HCT116 (cell line): ENCODE measurements at regions not wholly inside any gene's neighbourhood (a gene's known extent, or its start where the extent isn't known, plus 50 kb on each side); places are given as distances from the start of the nearest gene placed in this dataset.

Experiments used
- ELF1 ChIP-seq: IDR thresholded peaks from 2 replicates; pipeline ENCODE4 v1.6.1; 2012; ENCODE audit warnings: low read depth, borderline replicate concordance
- EZH2 ChIP-seq: fragments of 200-600 bp; sonication (generic); IDR thresholded peaks from 2 replicates; pipeline ENCODE4 v1.6.1; 2017; ENCODE audit warnings: antibody characterized with exemption, mixed run types
- EZH2phosphoT487 ChIP-seq: fragments of 200-600 bp; IDR thresholded peaks from 2 replicates; pipeline ENCODE4 v1.6.1; 2018; ENCODE audit warnings: antibody characterized with exemption, borderline replicate concordance
- MAX ChIP-seq: IDR thresholded peaks from 2 replicates; pipeline ENCODE4 v1.6.1; 2012
- POLR2A ChIP-seq: IDR thresholded peaks from 2 replicates; pipeline ENCODE4 v1.7.0; 2011; ENCODE audit warnings: borderline replicate concordance; ENCODE audit not compliant: insufficient read depth, insufficient read length; ENCODE audit errors: extremely low read depth
- REST ChIP-seq: IDR thresholded peaks from 2 replicates; pipeline ENCODE4 v1.6.1; 2012; ENCODE audit warnings: low read depth
- SIN3A ChIP-seq: IDR thresholded peaks from 2 replicates; pipeline ENCODE4 v1.6.1; 2012; ENCODE audit warnings: low read depth
- YY1 ChIP-seq: IDR thresholded peaks from 2 replicates; pipeline ENCODE4 v1.6.1; 2011; ENCODE audit warnings: low read length, low read depth, moderate library complexity, mild to moderate bottlenecking; ENCODE audit not compliant: insufficient replicate concordance; ENCODE audit errors: extremely low read depth
- ZBTB33 ChIP-seq: IDR thresholded peaks from 2 replicates; pipeline ENCODE4 v1.6.1; 2011; ENCODE audit warnings: mild to moderate bottlenecking, low read length, moderate library complexity; ENCODE audit not compliant: insufficient replicate concordance; ENCODE audit errors: extremely low read depth
- TF ChIP-seq, protein P1 (sequence below), 3 experiments: fragments of 200-600 bp in 1 of 3; sonication (generic) in 1 of 3; IDR thresholded peaks in 2 of 3; conservative IDR thresholded peaks in 1 of 3; 2 replicates each; pipeline ENCODE4 v1.5.1; 2012 to 2017; ENCODE audit warnings: low read depth in 2 of 3, low read length in 2 of 3, antibody characterized with exemption in 1 of 3, borderline replicate concordance in 1 of 3, control low read depth in 1 of 3, mild to moderate bottlenecking in 1 of 3, mixed read lengths in 1 of 3, mixed run types in 1 of 3, moderate library complexity in 1 of 3; ENCODE audit not compliant: insufficient read depth in 1 of 3
- TF ChIP-seq, protein P2 (sequence below): IDR thresholded peaks from 2 replicates; pipeline ENCODE4 v1.6.1; 2012

DNA sequence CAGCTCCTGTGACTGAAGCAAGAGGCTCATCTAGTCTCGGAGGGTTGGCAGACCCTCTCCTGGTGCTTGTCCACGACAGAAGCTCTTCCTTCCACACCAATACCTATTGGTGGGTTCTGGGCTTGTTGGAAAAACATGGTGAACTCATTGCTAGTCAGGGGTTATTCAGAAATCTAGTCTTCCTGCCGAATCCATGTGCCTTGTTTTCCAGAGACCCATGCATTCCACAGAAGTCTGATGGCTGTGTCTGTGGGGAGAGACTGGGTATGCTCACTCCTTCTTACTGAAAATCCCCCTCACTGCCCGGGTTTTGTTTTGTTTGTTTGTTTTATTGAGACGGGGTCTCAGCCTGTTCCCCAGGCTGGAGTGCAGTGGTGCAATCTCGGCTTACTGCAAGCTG is 138.3 kb downstream of the DNAJB6 start:
- TF ChIP-seq ZBTB33, result no peak
- TF ChIP-seq, protein P1, sequence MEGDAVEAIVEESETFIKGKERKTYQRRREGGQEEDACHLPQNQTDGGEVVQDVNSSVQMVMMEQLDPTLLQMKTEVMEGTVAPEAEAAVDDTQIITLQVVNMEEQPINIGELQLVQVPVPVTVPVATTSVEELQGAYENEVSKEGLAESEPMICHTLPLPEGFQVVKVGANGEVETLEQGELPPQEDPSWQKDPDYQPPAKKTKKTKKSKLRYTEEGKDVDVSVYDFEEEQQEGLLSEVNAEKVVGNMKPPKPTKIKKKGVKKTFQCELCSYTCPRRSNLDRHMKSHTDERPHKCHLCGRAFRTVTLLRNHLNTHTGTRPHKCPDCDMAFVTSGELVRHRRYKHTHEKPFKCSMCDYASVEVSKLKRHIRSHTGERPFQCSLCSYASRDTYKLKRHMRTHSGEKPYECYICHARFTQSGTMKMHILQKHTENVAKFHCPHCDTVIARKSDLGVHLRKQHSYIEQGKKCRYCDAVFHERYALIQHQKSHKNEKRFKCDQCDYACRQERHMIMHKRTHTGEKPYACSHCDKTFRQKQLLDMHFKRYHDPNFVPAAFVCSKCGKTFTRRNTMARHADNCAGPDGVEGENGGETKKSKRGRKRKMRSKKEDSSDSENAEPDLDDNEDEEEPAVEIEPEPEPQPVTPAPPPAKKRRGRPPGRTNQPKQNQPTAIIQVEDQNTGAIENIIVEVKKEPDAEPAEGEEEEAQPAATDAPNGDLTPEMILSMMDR (IDR thresholded peaks at IDR 0.05 in 2 of 3, conservative IDR thresholded peaks at IDR 0.05 in 1 of 3; ENCODE audit: borderline replicate concordance in 1 of 3, insufficient read depth in 1 of 3, low read depth in 2 of 3, low read length in 2 of 3), result no peak
- TF ChIP-seq, protein P2, sequence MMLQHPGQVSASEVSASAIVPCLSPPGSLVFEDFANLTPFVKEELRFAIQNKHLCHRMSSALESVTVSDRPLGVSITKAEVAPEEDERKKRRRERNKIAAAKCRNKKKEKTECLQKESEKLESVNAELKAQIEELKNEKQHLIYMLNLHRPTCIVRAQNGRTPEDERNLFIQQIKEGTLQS, result no peak
- no peak for TF ChIP-seq POLR2A
- TF ChIP-seq YY1, result no peak
- no peak for TF ChIP-seq REST
- TF ChIP-seq EZH2phosphoT487, result no peak
- no peak for TF ChIP-seq ELF1
- TF ChIP-seq EZH2, result no peak
- TF ChIP-seq MAX, result no peak
- no peak for TF ChIP-seq SIN3A
